Pons (tissue), 1 donor: ENCODE measurements at regions not wholly inside any gene's neighbourhood (a gene's known extent, or its start where the extent isn't known, plus 50 kb on each side); places are given as distances from the start of the nearest gene placed in this dataset.

Experiments used
- DNase-seq: peaks from one replicate; pipeline ENCODE4 v3.0.0-alpha.2; 2016; ENCODE audit warnings: low spot score

DNA sequence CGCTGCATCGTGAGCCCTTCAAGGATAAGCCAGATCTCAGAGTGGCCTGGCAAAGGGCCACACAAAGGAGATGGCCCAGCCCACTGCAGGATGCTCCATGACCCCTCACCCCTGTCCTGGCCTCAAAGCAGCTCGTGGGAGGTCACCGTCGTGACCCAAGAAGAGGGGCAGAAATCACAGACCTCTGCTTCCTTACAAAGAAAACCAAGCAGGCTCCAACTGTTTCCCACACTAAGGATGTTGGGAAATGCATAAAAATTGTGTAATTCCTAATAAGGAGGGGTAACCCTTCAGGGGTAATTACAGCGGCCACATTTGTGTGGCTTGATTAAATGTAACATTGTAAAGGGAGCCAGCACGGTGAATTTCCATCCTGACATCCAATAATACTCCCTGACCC, 102.3 kb downstream of the BOD1L2 start:
- DNase-seq: no peak

GRCh38 chr18:57249883-57250282, 102.5 kb upstream of the ST8SIA3 start:
- DNase-seq: no peak

DNA sequence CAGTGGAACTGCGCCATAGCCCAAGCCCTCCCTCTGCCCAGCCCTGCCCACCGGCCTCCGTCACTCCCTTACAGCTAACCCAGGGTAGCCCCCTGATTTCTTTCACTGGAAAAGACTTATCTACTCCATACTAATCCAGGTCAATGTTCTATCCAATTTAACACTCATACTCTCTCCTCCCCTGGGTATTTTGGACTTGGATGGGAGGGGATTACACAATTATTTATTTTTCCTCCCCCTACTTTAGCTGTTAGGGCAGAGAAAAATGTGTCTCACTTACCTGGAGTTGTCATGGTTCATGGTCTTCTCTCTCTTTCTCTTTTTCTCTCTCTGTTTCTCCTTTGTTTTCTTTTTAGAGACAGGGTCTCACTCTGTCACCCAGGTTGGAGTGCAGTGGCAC, 100.6 kb upstream of the ST8SIA3 start:
- DNase-seq: no peak

- DNase-seq: no peak
These were observed 98.5 kb upstream of the ST8SIA3 start for GRCh38 chr18:57253903-57254302.

GRCh38 chr18:57258131-57258777, 94.1 kb upstream of the ST8SIA3 start:
- no peak for DNase-seq

DNA sequence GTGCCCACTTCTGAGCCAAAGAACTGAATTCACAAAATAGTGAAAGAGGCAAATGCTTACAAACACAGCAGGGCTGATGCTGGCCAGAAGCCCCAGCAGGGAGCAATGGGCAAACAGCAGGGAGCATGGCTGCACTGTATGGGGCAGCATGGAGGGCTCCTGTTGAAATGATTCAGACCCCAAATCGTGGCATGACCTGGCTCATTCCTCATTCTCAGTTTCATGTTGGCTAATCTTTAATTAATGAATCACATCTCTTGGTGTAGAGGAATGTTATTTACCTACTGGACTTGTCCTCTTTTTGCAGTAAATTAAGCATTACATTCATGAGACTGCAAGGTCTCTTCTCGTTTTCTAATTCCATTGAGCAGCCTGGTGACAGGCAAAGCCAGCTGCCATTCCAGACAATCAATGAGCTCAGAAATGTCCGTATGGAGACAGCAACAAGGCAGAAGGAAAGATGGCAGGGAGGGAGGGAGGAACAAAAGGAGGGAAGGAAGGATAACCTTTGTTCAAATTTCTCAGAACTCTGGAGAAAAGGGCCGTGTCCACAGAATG, 84.9 kb upstream of the ST8SIA3 start:
- DNase-seq: no peak

DNA sequence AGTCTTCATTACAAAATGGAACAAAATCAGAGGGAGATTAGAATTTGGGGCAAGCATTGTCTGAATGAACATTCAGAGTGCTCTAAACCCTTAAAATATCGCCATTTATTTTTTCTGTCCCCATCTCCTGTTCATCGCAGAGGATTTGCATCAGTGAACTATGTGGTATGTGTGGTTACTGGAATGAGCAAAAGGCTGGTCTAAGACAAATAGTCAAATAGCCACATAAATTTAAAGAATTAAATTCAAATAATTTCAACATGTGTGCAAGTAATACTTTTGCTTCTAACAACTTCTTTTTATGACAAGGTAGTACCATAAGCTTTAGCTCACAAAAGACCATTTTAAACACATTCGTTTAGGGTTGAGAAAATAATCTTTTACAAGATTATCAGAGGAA, 82.6 kb upstream of the ST8SIA3 start:
- DNase-seq: no peak

- DNase-seq: no peak
These were observed 82.2 kb upstream of the ST8SIA3 start for GRCh38 chr18:57270156-57270555.

- DNase-seq: no peak
These were observed 79.2 kb upstream of the ST8SIA3 start for GRCh38 chr18:57273194-57273593.

- no peak for DNase-seq
These were observed 77.2 kb upstream of the ST8SIA3 start for GRCh38 chr18:57275111-57275510.

GRCh38 chr18:57276829-57277228, 75.5 kb upstream of the ST8SIA3 start:
- DNase-seq: no peak

- no peak for DNase-seq
These were observed 73.4 kb upstream of the ST8SIA3 start for GRCh38 chr18:57278933-57279332.

GRCh38 chr18:57281519-57281918, 70.8 kb upstream of the ST8SIA3 start:
- no peak for DNase-seq

DNA sequence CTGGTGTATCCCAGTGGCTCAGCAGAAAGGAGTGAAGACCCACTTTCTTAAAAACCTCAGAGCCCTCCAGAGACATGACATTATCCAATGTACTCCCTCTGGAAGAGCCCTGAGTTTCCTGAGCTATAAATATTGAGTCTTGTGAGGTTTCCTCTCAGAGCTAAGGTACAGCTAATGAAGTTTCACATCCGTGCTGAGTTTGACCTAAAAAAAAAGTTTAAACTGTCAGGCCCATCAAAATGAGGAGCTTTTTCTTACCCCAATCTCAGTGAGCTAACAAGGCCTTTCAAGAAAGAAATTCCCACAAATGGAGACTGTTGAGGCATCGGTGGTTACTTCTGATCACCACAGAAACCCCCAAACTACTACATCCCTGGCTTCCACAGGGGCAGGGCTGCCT, 65.4 kb upstream of the ST8SIA3 start:
- no peak for DNase-seq

GRCh38 chr18:57287766-57288165, 64.6 kb upstream of the ST8SIA3 start:
- no peak for DNase-seq

- DNase-seq: no peak
These were observed 57.8 kb upstream of the ST8SIA3 start for GRCh38 chr18:57294547-57294946.

GRCh38 chr18:57296336-57296735, 56.0 kb upstream of the ST8SIA3 start:
- DNase-seq: no peak

DNA sequence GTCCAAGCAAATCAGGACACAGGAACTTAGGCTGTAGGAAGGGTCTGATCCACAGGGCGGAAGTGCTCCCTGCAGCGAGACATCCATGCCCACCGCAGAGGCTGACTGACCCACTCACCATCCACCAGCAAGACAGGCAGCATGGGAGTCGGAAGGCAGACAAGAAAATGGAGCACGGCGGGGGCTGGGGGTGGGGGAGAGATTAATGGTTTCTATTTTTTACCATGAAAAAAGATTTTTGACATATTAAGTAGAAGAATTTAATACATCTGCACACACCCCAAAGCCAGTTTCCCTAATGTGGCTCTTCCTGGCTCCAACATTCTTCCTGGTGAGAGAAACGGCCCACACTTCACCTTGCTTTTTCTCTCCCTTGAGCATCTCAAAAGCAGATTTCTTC, 55.1 kb upstream of the ST8SIA3 start:
- no peak for DNase-seq

DNA sequence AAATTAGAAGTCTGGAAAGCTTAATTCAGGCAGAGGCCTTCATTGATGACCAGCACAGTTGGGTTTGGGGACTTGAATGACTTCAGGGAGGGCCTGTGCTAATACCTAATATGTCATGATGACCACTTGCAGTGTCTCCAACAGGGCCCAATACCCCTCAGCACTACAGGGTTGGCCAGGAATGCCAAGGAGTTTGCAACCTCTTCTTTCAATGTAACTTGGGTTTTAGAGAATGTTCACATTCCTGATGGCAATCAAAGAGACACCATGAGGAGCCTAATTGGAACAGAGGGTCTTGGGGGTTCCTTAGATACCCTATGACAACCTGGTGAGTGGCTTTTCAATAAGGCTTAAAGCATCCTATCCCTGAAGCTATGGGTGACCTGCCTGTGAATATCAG, 52.4 kb upstream of the ST8SIA3 start:
- no peak for DNase-seq

- no peak for DNase-seq
These were observed 50.5 kb upstream of the ST8SIA3 start for GRCh38 chr18:57301573-57302559.
